ENCODE measurements at regions not wholly inside any gene's neighbourhood (a gene's known extent, or its start where the extent isn't known, plus 50 kb on each side); places are given as distances from the start of the nearest gene placed in this dataset.

DNA sequence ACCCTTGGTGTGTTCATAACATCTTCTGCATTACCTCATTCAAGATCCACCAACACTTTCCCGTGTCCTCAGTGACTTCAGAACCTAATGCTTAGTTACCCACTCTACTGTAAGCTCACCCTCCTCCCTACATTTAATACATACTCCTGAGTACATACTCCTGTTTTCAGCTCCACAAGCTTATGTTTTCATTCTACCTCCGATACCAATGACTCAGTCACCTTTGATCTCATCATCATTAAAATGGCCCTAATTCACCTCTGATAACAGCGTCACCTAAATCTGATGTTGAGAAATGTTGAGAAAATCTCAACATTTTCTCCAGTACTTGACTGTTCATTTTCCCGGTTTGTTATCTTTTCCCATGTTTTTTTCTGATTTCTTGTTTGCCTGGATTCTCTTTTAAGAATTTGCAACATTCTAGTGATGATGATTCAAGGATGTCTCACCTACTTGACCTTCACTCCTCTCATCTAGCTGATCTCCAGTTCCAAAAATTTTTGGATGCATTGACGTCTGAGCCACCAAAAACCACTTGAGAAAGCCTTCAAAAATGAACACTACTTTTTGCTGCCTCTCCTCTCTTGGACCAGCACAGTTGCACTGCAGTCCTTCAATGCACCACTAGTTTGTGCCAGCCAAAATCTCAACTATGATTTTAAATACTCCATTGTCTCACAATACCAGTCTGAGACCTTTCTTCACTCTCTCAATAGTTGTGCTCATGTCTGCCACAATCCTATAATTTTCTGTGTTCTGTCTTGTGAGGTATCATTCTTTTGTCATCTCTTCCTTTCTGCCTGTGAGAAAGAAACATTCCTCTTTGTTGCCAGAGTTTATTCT, 220.7 kb upstream of the SEMA6D start:
- no peak for DNase-seq

DNA sequence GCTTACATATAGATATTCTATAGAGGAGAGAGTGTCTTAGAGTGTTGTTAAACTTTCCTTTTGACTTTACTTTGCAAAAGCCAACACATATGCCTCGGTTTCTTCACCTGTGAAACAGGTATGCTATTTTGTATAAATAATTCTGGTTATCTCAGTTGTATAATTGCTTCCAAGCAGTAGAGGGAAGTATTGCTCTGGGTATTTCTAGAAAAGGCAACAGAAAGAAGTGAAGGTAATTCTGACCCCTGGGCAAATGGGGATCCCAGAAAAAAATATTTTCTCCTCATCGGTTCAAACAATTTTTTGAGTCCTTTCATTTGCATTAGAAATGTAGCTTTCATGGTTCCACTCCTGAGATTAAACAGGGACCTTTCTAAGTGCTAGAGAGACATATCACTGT, 216.5 kb upstream of the SEMA6D start:
- no peak for DNase-seq

DNA sequence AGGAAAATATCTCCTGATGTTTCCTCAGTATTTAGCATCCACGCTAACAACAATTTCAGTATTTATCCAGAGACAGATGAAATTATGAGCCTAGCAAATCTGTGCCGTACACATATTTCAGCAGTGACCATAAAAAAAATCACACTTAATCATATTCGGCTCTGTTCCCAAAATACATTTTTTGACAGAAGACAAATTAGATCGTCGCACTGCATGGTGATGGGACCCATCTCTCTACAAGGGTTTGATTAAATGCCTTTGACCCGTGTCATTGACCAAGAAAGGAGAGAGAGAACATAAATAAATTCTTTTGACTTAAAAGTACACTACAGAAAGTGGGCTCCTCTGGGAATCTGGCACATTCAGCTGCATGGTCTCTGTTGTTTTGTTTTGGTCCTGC, 215.3 kb upstream of the SEMA6D start:
- no peak for DNase-seq

DNA sequence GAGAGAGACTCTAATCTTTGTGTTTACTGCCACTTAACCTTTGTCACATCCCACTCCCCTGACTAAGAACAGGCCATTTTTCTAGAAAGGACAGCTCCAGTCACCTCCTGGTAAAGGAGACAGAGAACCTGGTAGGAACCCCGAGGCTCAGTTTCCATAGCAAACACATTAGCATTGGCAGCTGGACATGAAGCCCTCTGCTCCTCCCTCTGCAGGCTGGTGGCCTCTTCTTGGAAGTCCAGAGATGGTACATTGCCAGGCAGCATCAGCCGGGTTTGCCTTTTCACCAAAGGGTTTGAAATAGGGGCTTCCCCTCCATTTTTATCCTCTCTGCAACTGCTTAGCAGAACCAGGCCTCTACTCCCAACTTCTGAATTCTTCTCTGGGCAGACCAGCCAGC, 213.4 kb upstream of the SEMA6D start:
- no peak for DNase-seq

DNA sequence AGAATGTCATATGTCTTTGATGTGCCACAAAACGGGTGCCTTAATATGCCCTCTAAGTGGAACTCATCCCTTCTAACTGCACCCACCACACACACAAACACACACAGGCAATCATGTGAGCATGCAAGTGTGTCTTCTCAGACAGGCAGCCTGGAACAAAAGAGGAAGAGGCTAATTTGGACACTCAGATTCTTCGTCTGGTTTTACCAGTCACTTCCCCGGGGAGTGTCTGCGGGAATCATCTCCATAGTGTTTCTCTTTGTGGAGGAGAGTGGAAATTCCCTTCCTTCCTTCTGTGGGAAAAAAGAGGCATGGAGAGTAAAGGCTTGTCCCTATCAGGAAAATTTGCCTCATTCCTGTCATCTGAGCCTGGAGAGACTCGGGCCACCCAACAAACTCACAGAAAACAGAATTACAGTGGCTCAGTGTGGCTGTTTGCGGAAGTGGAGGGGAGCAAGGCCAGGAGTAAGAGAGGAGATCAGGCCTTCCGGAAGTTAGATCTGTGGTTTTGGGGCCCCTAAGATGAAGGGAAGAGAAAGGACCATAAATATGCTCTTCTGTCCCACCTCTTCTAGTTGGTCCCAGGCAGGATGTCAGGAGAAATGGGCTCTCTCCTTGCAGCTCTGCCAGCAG, 212.6 kb upstream of the SEMA6D start:
- no peak for DNase-seq

DNA sequence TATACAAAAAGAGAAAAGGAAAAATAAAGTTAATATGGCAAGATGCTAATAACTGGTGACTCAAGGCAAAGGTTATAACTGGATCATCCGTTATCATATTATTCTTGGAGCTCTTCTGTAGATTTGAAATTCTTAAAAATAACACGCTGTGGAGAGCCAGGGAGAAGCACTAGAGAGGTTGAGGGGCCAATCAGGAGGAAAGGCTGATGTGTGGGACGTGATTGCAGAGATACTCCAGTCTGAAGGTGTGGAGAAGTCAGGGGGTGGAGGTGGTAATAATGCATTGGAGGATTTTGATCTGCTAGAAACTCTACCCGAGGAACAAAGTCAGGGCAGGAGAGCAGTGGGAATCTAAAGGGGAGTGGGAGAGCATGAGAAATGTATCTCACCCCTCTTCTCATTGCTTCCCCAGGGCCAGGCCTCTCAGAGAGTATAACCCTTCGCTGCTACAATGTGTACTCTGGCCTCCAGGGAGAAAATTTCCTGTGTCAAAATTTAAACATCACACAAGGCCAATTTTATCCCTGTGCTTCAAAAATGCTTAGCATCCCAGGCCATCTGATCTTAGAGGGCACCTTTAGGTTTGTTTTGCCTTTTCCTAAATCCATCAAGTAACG, 211.5 kb upstream of the SEMA6D start:
- no peak for DNase-seq

DNA sequence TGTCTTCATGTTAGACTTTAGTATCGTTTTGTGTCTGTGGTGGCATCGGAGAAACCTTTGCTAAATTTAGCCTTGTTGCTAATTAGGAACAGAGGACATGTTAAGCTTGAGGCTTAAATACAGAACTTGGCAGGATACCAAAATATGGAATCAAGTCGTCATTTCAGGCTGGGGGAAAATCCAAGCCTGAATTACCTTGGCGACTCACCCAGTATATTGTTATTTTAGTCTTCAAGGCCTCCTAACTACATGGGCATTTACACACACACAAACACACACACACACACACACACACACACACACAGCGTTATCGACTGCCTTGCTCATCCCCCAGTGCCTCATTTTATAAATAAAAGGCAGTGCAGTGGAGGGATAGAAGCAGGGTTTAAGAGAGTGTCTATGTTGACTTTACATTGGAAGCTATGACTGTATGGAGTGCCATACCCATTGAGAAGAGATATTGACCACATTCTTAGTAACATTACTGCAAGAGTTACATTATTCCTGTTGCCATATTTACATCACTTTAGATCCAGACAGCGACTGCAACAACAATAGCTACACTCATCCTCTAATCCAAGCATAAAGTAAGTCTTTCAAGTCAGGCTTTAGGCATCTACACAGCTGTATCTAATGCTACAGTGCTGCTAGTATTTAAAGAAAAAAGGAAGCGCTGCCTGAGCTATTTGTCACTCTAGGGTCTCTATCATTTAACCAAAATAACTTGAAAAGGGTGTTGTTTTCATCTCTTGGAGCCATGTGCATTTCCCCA, 210.8 kb upstream of the SEMA6D start:
- DNase-seq = no peak

DNA sequence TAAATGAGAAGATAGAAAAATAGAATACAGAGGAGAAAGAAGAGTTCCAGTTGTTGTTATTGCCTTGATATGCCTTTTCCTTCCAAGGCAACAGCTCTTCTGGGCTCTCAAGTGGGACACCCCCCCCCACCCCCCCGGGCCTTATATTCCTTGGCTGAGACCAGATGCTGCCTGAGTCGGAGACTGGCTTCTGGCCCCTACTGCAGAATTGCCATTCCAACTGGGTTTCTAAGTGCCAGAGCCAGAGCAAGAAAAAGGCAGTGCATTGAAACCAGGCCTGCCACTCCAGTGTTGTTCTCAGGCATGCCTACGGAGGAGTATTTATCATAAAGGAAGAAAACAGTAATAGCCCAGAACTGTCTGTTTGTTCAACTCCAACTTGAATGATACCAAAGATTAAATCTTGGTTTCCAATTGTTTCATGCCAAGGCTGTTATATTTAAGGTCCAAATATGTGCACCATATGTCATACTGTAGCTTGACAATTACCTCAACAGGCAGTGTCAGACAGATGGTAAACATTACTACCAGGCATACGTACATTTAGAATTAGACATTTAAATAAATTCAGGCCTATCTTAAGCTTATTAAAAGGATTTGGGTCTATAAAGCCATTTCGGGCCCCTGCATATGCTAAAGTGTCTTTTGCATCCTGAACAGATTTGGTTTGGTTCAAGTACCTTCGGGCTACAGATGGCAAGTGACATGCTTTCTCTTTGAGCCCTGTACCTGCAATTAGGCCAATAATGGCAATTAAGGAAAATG, 209.9 kb upstream of the SEMA6D start:
- no peak for DNase-seq

DNA sequence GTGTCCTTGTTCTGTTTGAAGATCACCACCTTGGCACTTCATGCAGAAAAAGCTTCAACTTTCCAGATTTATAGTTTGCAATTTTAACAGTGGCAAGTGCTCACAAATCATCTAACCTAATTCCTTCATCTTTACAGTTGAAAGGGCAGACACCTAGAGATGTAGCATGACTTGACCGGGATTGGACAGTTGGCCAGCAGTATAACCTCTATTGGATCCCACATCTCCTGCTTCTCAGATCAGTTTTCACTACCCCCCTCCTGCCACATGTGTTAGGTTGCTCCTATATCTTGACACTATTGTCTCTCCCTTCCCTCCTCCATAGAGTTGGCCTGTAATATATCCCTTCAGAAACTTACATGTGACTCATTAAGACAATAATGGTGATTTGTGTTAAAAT, 206.0 kb upstream of the SEMA6D start:
- no peak for DNase-seq

DNA sequence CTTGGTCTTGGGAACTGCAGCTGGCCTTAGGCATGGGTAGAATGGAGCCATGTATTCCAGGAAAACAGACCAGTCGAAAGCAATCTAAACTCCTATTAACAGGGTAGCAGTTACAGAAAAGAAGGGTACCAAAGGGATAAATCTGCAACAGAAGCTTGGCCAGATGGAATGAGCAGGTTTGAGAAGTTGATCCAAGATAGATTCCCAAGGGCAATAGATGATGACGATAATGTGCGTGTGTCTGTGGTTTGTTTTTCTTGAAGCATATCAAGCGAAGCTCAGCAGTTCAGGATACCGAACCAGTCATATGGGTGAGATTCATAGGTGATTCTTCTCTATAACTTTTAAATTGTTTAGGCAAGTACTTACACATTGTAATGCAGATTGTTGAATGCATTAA, 203.8 kb upstream of the SEMA6D start:
- no peak for DNase-seq

DNA sequence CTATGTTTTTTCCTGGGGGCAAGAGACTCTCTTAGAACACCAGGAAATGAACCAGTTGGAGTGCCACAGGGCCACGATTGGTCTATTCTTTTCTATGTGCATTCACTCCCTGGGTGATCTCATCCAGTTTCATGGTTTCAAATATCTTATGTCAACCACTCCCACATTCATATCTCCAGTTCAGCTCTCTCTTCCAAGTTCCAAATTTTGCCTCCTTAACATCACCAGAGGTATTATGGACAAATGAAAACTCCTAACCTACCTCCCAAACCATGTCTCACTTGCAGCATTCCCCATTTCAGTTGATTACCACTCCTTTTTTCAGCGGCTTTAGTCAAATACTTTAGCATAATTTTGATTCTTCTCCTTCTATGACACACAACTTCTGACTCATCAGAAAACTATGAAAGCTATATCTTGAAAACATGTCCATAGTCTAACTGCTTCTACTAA, 203.1 kb upstream of the SEMA6D start:
- DNase-seq = no peak

DNA sequence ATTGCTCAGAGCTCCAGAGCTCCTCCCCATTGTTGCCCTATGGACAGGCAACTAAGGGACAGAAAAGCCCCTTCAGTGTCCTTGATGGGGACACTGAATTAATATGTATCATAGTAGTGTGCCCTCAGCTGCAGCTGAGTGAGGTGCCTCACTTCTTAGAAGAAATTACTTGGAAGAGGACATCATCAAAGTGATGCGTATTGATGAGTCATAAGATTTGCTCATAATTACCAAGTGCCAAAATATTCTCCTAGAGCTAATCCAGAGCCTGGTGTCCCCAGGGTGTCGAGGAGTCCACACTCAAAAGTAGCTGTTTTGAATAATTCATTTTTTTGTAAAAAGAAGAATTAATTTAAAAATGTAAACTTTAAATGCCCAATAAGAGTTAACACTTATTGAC, 200.7 kb upstream of the SEMA6D start:
- DNase-seq = no peak

DNA sequence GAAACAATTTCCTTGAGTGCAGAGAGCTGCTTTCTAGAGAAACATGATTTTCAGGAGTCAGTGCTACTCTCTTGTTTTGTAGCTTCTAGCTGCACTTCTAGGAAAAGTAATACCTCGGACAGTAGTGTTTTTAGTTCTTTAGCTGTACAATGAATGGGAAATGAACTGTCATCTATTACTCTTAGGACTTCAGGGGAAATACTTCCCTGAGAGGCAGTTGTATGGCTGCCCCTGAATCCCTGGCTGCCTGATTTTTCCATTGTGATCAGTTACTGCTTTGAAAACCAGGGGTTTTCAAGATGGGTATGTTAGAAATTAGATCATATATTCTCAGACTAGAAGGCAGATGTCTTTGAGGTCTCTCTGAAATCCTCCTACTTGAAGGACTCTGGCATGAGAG, 200.3 kb upstream of the SEMA6D start:
- DNase-seq = no peak

DNA sequence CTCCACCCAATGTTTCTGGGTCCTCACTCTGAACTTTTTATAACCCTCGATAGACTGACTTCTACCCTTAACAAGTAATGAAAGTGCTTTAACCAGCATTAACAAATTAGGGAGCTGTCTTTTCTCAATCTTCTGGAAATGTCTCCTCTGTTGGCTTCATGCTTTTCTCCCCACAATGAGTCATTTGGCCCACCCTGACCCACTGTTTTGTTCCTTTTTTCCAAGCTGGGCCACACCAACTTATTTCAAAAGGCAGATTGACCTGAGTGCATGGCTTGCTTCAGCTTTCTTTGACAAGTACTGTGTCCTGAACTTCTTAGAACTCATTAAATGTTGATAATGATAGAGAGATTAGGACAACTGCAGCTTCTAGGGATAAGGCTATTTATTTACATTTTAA, 199.6 kb upstream of the SEMA6D start:
- no peak for DNase-seq

DNA sequence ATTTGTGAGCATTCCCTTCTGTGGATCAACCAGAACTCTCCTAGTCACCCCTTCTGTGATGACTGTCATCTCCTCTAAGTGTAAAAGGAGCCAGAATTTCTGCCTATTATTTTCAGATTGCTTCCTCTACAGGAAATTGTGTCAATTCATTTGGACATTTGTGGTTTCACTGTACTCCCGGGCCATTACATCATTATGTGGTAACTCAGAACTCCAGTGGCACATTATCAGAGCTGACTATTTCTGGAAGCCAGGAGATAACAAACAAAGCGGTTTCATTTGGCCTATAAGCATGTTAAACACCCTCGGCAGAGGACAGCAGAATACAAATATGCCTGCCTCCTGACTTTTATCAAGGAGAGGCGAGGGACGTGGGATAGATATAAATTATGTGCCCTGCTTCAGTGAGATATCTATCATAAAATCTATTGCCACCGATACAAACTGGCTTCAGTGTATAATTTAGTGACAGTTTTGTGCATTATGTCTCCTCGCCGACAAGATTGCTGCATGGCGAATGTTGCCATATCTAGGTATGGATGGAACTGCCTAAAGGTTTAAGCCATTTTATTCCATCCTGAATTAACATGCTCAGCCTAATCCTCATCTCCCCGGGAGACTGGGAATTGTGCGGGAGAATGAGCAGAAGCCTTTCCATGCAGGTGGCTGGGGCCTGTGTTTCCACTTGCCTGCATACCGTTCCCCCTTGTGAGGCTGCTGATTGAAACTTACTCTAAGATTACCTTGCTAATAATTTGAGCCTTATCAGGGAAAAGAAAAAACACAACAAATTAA, 193.4 kb upstream of the SEMA6D start:
- DNase-seq = no peak

DNA sequence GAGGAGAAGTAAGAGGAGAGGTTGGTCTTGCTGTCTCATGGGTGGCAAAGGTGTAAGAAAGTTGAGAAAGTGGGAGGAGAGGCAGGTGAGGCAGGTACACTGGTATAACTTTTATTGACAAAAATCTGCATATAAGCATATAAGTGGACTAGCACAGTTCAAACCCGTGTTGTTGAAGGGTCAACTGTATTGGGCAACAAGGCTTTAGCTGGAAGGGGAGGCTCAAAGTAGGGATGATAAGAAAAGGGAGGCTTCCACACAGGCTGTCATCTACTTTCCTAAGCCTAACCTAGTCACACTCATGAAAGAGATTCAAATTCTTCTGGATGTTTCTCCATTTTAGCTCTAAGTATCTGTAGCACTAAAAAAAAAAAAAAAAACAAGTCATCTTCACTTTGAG, 188.1 kb upstream of the SEMA6D start:
- no peak for DNase-seq

DNA sequence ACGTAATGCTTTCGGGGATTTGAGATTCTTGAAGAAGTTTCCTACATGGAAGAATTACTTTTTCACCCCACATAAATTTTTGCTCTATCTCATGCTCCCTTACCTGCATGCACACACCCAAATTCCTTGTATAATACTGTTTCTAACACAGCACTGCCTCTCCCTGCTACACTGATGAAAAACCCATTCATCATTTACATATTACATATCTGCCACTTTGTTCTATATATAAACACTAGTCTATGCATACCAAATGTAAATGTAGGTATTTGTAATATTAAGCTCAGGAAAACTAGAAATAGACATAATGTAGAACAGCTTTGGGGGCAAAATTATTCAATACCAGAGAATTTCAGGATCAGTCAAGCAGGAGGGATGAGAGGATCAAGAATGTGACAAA, 182.6 kb upstream of the SEMA6D start:
- no peak for DNase-seq

DNA sequence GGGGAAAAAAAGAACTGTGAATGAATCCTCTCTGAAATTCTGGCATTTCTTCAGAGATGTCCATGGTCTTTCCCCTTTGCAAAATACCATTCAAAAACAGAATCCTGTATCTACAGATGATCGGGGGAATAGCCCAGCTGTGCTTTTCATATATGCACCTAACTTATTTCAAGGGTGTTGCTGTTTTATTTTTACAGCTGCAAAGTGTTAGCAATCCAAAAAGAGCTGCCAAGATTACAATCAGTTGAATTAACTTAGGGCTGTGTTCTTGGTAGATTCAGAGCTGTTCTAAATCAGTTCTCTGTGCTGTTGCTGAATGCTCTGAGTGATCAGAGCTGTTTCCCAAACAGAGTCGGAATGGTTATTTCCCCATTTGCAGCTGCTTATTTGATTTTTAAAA, 175.7 kb upstream of the SEMA6D start:
- no peak for DNase-seq

DNA sequence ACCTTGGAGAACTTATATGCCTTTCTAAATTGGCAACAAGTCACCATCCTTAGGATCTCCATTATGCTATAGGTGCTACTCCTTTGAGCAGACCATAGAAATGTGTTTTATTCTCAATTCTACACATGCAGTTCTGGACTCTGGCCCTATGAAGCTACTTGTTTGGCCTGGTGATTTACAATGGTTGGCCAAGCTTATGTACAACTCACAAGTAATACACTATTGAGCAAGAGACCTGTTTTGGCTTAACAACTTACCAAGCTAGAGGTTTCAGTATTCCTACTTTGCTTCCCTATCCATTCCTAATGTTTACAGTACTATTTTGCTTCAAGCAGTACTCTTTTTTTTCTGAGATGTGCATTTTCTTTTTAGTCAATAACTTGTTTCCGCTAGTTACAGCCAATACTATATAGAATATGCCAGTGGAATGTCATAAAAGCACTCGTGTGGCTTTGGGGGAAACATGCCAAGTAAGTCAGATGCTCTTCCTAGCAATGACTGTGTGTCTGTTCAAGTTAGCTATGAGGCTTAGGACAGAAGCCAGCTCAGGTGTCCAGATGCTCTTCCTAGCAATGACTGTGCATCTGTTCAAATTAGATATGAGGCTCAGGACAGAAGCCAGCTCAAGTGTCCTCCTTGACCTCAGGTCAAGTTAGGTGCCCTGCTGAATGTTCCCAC, 174.9 kb upstream of the SEMA6D start:
- no peak for DNase-seq

DNA sequence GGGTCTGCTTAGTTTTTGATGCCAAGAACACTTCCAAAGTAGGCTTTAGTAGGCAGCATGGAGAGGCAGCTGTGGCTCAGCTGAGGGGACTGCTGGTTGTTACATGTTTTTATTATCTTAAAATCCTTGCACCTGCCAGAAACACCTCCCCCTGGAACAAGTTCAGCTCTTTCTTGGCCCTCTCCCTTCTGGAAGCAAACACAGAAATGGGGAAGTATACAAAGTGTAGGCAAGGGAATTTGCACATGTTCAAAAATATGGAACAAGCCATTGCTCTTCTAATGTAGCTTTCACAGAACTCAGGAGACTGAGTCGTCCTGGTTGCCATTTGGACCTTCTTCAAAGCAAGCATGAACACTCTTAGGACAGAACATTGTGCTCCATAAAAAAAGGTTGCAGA, 169.1 kb upstream of the SEMA6D start:
- DNase-seq = no peak

DNA sequence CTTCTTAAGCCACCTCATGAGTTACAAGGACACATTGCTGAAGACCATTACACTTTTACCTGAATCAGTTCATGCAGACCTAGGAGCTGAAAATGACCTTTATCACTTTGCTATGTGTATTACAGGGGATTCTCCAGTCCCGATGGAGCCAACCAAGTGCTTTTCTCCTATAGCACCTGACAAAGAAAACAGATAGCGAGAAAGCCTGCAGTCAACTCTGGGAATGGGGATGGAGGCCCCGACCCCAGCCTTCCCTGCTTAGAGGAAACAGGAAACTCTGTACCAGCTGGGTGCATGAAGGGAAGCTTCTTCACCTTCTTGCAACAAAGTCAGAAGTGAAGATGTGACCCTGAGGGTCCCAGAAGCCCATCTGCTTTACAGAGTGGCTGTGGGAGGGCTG, 168.3 kb upstream of the SEMA6D start:
- no peak for DNase-seq
